ENCODE measurements at regions not wholly inside any gene's neighbourhood (a gene's known extent, or its start where the extent isn't known, plus 50 kb on each side); places are given as distances from the start of the nearest gene placed in this dataset.

DNA sequence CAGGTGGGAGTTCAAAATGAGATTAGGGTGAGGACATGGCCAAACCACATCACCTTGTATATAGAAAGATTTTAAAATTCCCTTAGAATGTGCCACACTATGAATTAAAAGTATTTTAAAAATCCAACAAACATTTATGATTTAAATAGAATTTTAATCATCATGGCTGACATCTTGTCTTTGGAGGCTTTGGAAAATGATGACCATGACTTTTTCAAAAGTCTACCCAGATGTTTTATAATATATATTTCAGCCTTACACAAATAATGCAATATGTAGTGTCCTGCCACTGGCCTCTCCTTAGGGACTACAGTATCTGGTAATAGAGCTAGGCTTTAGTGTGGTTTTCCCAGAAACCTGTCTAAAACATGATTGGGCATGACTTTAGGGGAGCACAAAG is 1353.4 kb upstream of the GOT2 start:
- TF ChIP-seq, protein P1, sequence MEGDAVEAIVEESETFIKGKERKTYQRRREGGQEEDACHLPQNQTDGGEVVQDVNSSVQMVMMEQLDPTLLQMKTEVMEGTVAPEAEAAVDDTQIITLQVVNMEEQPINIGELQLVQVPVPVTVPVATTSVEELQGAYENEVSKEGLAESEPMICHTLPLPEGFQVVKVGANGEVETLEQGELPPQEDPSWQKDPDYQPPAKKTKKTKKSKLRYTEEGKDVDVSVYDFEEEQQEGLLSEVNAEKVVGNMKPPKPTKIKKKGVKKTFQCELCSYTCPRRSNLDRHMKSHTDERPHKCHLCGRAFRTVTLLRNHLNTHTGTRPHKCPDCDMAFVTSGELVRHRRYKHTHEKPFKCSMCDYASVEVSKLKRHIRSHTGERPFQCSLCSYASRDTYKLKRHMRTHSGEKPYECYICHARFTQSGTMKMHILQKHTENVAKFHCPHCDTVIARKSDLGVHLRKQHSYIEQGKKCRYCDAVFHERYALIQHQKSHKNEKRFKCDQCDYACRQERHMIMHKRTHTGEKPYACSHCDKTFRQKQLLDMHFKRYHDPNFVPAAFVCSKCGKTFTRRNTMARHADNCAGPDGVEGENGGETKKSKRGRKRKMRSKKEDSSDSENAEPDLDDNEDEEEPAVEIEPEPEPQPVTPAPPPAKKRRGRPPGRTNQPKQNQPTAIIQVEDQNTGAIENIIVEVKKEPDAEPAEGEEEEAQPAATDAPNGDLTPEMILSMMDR (conservative IDR thresholded peaks at IDR 0.05 in 1 of 2, IDR thresholded peaks at IDR 0.05 in 1 of 2; ENCODE audit: extremely low read depth in 1 of 2, insufficient read depth in 1 of 2, low read depth in 1 of 2, low read length in 2 of 2), result no peak
- no peak for TF ChIP-seq EZH2 (IDR thresholded peaks at IDR 0.05; ENCODE audit: borderline replicate concordance, low read length)
